Osteocyte (in vitro differentiated cells): ENCODE measurements at regions not wholly inside any gene's neighbourhood (a gene's known extent, or its start where the extent isn't known, plus 50 kb on each side); places are given as distances from the start of the nearest gene placed in this dataset.

Source experiments
- DNase-seq: peaks from one replicate; pipeline ENCODE4 v3.0.0; 2021; ENCODE audit warnings: mixed read lengths; ENCODE audit not compliant: unreplicated experiment; ENCODE audit errors: extremely low spot score
- H3K27ac Mint-ChIP-seq: one replicate; pipeline ENCODE4 v1.8.0; 2021; ENCODE audit warnings: mild to moderate bottlenecking, mixed read lengths; ENCODE audit not compliant: unreplicated experiment
- H3K27me3 Mint-ChIP-seq: one replicate; pipeline ENCODE4 v1.8.0; 2021; ENCODE audit warnings: mixed read lengths; ENCODE audit not compliant: unreplicated experiment
- H3K36me3 Mint-ChIP-seq: one replicate; pipeline ENCODE4 v1.8.0; 2021; ENCODE audit warnings: mixed read lengths; ENCODE audit not compliant: unreplicated experiment
- H3K4me1 Mint-ChIP-seq: one replicate; pipeline ENCODE4 v1.8.0; 2021; ENCODE audit warnings: mixed read lengths; ENCODE audit not compliant: unreplicated experiment
- H3K4me3 Mint-ChIP-seq: one replicate; pipeline ENCODE4 v1.8.0; 2021; ENCODE audit warnings: mild to moderate bottlenecking, moderate library complexity, mixed read lengths; ENCODE audit not compliant: unreplicated experiment
- H3K9me3 Mint-ChIP-seq: one replicate; pipeline ENCODE4 v1.8.0; 2021; ENCODE audit warnings: mixed read lengths; ENCODE audit not compliant: unreplicated experiment
- TF ChIP-seq, protein P1 (sequence below): fragments of 200-600 bp; sonication (generic); IDR thresholded peaks from 2 replicates; pipeline ENCODE4 v1.5.0; 2021; ENCODE audit warnings: antibody characterized with exemption, mild to moderate bottlenecking, moderate library complexity

DNA sequence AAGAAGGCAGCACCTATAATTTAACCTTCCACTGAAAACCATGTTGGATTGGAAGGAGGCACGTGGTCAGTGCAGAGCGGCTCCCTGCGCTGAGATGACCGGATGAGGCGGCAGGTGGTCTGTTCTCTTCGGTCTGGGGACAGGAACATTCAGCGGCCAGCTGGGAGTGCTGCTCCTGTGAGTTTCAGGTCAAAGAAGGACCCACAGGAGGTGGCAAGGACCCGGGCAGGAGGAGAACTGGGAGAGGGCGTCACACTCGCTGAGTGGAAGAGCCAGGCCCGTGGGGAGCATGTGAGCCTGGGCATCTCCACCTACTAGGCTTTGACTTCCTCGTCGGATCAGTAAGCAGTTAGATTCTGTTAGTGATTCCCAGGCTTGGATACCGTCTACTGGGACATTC lies 113.4 kb upstream of the SHH start:
- no peak for DNase-seq
- H3K4me1 Mint-ChIP-seq = no peaks in the 10 kb centered on the region
- no peak overlapping the region for H3K27ac Mint-ChIP-seq
- no peaks in the 10 kb centered on the region for H3K36me3 Mint-ChIP-seq
- TF ChIP-seq, protein P1, sequence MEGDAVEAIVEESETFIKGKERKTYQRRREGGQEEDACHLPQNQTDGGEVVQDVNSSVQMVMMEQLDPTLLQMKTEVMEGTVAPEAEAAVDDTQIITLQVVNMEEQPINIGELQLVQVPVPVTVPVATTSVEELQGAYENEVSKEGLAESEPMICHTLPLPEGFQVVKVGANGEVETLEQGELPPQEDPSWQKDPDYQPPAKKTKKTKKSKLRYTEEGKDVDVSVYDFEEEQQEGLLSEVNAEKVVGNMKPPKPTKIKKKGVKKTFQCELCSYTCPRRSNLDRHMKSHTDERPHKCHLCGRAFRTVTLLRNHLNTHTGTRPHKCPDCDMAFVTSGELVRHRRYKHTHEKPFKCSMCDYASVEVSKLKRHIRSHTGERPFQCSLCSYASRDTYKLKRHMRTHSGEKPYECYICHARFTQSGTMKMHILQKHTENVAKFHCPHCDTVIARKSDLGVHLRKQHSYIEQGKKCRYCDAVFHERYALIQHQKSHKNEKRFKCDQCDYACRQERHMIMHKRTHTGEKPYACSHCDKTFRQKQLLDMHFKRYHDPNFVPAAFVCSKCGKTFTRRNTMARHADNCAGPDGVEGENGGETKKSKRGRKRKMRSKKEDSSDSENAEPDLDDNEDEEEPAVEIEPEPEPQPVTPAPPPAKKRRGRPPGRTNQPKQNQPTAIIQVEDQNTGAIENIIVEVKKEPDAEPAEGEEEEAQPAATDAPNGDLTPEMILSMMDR = no peak
- H3K4me3 Mint-ChIP-seq = no peak overlapping the region
- H3K9me3 Mint-ChIP-seq = no peaks in the 10 kb centered on the region
- H3K27me3 Mint-ChIP-seq = peaks cover 24% of the 10 kb centered on the region

DNA sequence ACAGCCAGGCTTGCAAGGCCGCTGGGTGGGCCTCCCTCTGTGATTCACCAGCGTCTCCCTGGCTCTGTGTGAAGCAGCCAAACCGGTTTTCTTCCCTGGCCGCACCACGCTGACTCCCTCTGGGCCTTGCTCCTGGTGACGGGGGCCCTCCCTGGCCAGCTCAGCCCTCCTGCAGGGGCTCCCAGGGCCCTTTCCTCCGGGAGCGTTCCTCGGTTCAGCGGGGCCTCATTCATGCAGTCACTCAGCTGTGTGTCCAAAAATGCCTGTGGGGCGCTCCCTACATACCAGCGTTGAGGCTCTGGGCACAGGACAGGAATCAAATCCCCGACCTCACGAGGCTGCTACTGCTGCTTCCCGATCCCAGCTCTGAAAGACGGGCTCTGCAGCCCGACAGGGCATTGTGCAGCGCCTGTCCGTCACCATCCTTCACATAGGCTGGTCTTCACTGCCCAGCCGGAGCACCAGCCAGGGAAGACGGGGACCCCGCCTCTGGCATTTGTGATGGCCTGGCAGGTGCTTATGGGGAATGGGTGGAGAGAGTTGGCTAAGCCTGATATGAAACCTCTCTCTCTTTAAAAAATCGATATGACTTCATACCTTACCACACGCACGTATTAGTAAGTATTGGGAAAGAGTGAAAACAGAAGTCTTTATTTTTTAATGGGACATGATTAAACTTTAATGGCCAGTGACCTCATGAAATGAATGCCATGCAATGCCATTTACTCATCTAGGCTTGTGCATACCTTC lies 110.0 kb upstream of the SHH start:
- no peak for DNase-seq

DNA sequence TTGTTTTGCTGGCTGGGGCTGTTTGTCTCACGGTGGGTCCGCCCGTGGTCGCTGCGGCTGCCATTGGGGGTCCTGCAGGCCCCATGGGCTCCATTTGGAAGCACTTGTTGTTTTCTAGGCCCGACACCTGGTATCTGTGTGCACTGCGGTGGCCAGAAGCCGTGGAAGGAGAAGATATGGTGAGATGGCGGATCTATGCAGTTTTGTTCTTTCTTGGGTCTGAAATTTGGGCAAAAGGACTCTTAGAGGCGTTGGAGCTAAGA lies 109.5 kb upstream of the SHH start:
- DNase-seq = no peak
- H3K27me3 Mint-ChIP-seq = peaks cover 9% of the 10 kb centered on the region
- H3K4me3 Mint-ChIP-seq = no peak overlapping the region
- TF ChIP-seq, protein P1 = no peak
- no peaks in the 10 kb centered on the region for H3K36me3 Mint-ChIP-seq
- H3K9me3 Mint-ChIP-seq = peaks cover 7% of the 10 kb centered on the region
- H3K27ac Mint-ChIP-seq = no peak overlapping the region
- H3K4me1 Mint-ChIP-seq = peaks cover 22% of the 10 kb centered on the region

More for the DNA sequence above, 110.0 kb upstream of the SHH start:
- Mint-ChIP-seq H3K4me3 (no peak overlapping the region), H3K27me3 (peaks cover 5% of the 10 kb centered on the region), H3K27ac (no peak overlapping the region), H3K9me3 (peaks cover 3% of the 10 kb centered on the region), H3K4me1 (peaks cover 22% of the 10 kb centered on the region), H3K36me3 (no peaks in the 10 kb centered on the region)
- TF ChIP-seq, protein P1 = no peak

DNA sequence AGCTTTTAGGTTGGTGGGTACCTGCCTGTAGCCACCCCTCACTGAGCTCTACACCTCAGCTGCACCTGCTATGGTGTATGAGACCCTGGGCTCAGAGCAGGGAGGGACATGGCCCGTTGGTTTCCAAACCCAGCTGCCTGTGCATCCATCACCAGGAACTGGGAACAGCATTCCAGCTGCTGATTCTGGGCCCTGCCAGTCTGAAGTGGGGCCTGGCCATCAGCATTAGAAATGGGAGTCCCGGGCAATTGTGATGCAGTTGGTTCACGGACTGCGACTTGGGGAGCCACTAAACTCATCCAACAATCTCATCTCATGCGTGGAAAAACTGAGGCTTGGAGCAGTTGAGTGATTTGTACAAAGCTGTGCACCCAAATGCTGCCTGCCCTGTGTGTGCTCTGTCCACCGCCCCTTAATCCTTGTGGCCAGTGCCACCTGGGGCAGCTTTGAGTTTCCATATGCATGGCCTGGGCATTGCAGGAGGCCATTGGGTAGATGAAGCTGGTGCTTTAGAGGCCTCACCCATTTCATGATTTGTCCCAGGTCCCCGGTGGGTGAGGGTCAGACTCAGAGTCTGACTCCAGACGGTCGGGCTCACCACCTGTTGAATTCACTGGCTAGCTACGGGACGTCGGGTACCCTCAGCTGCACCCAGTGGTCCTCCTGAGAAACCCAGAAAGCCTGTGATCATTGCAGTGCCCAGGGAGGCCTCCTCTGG lies 109.0 kb upstream of the SHH start:
- H3K36me3 Mint-ChIP-seq = no peaks in the 10 kb centered on the region
- TF ChIP-seq, protein P1 = no peak
- H3K27me3 Mint-ChIP-seq = peaks cover 10% of the 10 kb centered on the region

DNA sequence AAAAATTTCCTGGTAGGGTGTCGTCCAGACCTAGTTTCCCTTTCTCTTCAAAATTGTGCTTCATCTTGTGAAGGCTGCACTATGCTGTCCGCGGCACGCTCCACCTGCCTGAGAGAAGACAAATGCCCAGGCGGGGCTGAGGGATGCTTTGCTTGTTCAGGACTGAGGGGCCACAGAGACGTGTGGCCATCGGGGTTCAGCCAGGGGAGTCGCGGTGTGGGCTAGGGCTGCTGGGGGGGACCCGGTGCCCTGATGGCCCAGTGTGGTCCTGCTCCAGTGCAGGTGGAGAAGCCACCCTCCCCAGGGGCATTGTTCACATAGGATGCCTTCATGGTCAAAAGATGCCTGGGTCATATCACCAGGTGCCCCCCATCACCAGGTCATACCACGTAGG lies 107.8 kb upstream of the SHH start:
- peaks cover 7% of the 10 kb centered on the region for H3K27me3 Mint-ChIP-seq
- no peak for DNase-seq
- H3K4me3 Mint-ChIP-seq = no peak overlapping the region
- TF ChIP-seq, protein P1 = no peak
- H3K4me1 Mint-ChIP-seq = peaks cover 22% of the 10 kb centered on the region
- H3K36me3 Mint-ChIP-seq = no peaks in the 10 kb centered on the region
- peak overlapping the region; percentile 39 for H3K27ac Mint-ChIP-seq
- H3K9me3 Mint-ChIP-seq = peaks cover 7% of the 10 kb centered on the region

More for the DNA sequence above, 109.0 kb upstream of the SHH start:
- Mint-ChIP-seq H3K4me3 (no peak overlapping the region), H3K27ac (no peak overlapping the region), H3K4me1 (peaks cover 22% of the 10 kb centered on the region), H3K9me3 (peaks cover 7% of the 10 kb centered on the region)
- DNase-seq = no peak
